ENCODE measurements at regions not wholly inside any gene's neighbourhood (a gene's known extent, or its start where the extent isn't known, plus 50 kb on each side); places are given as distances from the start of the nearest gene placed in this dataset.

DNA sequence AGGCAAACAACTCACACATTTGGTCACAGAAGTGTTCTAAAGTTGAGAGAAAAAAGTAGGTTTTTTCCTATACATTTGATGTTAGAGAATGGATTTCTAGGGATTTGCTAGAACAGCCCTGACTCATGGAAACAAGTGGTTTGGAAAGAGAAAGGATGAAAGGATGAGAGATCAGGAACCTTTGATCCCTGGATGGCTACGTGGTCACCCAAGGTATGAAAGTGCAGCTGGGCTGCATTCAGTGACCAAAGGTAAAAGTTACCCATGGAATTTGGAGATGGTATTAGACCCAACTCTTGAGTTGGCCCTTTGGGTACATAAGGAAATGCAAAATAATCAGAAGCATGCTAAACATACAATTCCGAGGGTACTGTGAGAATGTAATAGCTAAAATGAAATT is 61.3 kb upstream of the SPIN1 start:
- H3K4me3 ChIP-seq (ENCODE audit: low read depth in 1 of 3, low read length in 3 of 3): no peak overlapping the region
- no peak for DNase-seq (ENCODE audit: low spot score)
- TF ChIP-seq HNF4G (IDR thresholded peaks at IDR 0.05): peak; percentile 38
- TF ChIP-seq, protein P1, sequence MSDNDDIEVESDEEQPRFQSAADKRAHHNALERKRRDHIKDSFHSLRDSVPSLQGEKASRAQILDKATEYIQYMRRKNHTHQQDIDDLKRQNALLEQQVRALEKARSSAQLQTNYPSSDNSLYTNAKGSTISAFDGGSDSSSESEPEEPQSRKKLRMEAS (IDR thresholded peaks at IDR 0.05): peak; percentile 9
- TF ChIP-seq TAF1 (conservative IDR thresholded peaks at IDR 0.05): no peak
- TF ChIP-seq JUND (IDR thresholded peaks at IDR 0.05): no peak
- TF ChIP-seq, protein P2, sequence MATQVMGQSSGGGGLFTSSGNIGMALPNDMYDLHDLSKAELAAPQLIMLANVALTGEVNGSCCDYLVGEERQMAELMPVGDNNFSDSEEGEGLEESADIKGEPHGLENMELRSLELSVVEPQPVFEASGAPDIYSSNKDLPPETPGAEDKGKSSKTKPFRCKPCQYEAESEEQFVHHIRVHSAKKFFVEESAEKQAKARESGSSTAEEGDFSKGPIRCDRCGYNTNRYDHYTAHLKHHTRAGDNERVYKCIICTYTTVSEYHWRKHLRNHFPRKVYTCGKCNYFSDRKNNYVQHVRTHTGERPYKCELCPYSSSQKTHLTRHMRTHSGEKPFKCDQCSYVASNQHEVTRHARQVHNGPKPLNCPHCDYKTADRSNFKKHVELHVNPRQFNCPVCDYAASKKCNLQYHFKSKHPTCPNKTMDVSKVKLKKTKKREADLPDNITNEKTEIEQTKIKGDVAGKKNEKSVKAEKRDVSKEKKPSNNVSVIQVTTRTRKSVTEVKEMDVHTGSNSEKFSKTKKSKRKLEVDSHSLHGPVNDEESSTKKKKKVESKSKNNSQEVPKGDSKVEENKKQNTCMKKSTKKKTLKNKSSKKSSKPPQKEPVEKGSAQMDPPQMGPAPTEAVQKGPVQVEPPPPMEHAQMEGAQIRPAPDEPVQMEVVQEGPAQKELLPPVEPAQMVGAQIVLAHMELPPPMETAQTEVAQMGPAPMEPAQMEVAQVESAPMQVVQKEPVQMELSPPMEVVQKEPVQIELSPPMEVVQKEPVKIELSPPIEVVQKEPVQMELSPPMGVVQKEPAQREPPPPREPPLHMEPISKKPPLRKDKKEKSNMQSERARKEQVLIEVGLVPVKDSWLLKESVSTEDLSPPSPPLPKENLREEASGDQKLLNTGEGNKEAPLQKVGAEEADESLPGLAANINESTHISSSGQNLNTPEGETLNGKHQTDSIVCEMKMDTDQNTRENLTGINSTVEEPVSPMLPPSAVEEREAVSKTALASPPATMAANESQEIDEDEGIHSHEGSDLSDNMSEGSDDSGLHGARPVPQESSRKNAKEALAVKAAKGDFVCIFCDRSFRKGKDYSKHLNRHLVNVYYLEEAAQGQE (IDR thresholded peaks at IDR 0.05): no peak
- TF ChIP-seq HNF4A (conservative IDR thresholded peaks at IDR 0.05): peak; percentile 89 to 90
- peak; percentile 53 for TF ChIP-seq SP1 (IDR thresholded peaks at IDR 0.05)
- TF ChIP-seq RXRA (IDR thresholded peaks at IDR 0.05): peak in 1 of 2 donors; percentile 42
- no peak for TF ChIP-seq ATF3 (IDR thresholded peaks at IDR 0.05)
- H3K36me3 ChIP-seq (ENCODE audit: control insufficient read depth in 4 of 4, insufficient read depth in 3 of 4, low read depth in 1 of 4, low read length in 3 of 4): peaks cover 0 to 1% (median 0%) of the 10 kb centered on the region in 4 donors
- 81% methylated on average over 2 of the region's 2 CpGs for WGBS
- no peaks in the 10 kb centered on the region for H3K27me3 ChIP-seq (ENCODE audit: control insufficient read depth in 4 of 4, insufficient read depth in 4 of 4, low read length in 3 of 4)
- H3K9ac ChIP-seq (ENCODE audit: low read depth in 1 of 2, low read length in 2 of 2): no peak overlapping the region
- no peaks in the 10 kb centered on the region for H3K4me1 ChIP-seq (ENCODE audit: control insufficient read depth in 4 of 4, insufficient read depth in 4 of 4, low read length in 3 of 4)
- no peaks in the 10 kb centered on the region for H3K9me3 ChIP-seq (ENCODE audit: control insufficient read depth in 4 of 4, low read length in 3 of 4)
- no peak overlapping the region for H3K27ac ChIP-seq (ENCODE audit: low read depth in 1 of 2, low read length in 2 of 2)

DNA sequence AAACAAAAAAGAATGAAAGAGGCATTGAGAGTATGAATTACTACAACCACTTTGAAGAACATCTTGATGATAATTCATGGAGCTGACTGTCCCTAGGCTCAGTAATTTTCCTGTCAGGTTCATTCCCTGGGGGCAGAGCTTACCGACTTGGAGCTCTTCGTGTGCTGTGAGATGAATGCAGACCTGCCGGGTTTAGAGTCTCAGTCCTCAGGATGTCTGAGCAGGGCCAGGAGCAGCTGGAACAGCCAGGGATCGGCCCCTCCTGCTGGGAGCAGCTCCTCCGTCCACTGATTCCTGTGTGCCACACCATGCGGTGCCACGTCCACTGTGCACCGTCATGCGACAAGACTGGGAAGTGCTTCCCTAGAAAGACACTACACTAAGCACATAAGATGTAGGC is 62.2 kb upstream of the SPIN1 start:
- no peak overlapping the region for H3K9ac ChIP-seq (ENCODE audit: low read depth in 1 of 2, low read length in 2 of 2)
- H3K4me1 ChIP-seq (ENCODE audit: control insufficient read depth in 4 of 4, insufficient read depth in 4 of 4, low read length in 3 of 4): no peaks in the 10 kb centered on the region
- WGBS: 93% methylated on average over 9 of the region's 9 CpGs
- H3K27ac ChIP-seq (ENCODE audit: low read depth in 1 of 2, low read length in 2 of 2): no peak overlapping the region
- H3K27me3 ChIP-seq (ENCODE audit: control insufficient read depth in 4 of 4, insufficient read depth in 4 of 4, low read length in 3 of 4): no peaks in the 10 kb centered on the region
- no peaks in the 10 kb centered on the region for H3K9me3 ChIP-seq (ENCODE audit: control insufficient read depth in 4 of 4, low read length in 3 of 4)
- DNase-seq (ENCODE audit: low spot score): no peak
- no peak overlapping the region for H3K4me3 ChIP-seq (ENCODE audit: low read depth in 1 of 3, low read length in 3 of 3)
- TF ChIP-seq SP1 (IDR thresholded peaks at IDR 0.05) (no peak), FOXA2 (IDR thresholded peaks at IDR 0.05) (no peak), RAD21 (IDR thresholded peaks at IDR 0.05) (no peak), JUND (IDR thresholded peaks at IDR 0.05) (no peak), HNF4A (conservative IDR thresholded peaks at IDR 0.05) (no peak), EGR1 (IDR thresholded peaks at IDR 0.05; ENCODE audit: low read depth in 2 of 2) (no peak), GABPA (IDR thresholded peaks at IDR 0.05 in 1 of 2, conservative IDR thresholded peaks at IDR 0.05 in 1 of 2) (no peak)
- TF ChIP-seq, protein P2 (IDR thresholded peaks at IDR 0.05): no peak
- peaks cover 0 to 1% (median 0%) of the 10 kb centered on the region in 4 donors for H3K36me3 ChIP-seq (ENCODE audit: control insufficient read depth in 4 of 4, insufficient read depth in 3 of 4, low read depth in 1 of 4, low read length in 3 of 4)
